Loucy (cell line): ENCODE measurements at regions not wholly inside any gene's neighbourhood (a gene's known extent, or its start where the extent isn't known, plus 50 kb on each side); places are given as distances from the start of the nearest gene placed in this dataset.

Source experiments
- EZH2phosphoT487 ChIP-seq: fragments of 200-600 bp; IDR thresholded peaks from 2 replicates; pipeline ENCODE4 v1.6.1; 2018; ENCODE audit warnings: antibody characterized with exemption, mild to moderate bottlenecking, moderate library complexity, borderline replicate concordance
- TF ChIP-seq, protein P1 (sequence below): fragments of 200-600 bp; sonication (generic); conservative IDR thresholded peaks from 2 replicates; pipeline ENCODE4 v1.5.1; 2014; ENCODE audit warnings: mild to moderate bottlenecking, antibody characterized with exemption, low read length

DNA sequence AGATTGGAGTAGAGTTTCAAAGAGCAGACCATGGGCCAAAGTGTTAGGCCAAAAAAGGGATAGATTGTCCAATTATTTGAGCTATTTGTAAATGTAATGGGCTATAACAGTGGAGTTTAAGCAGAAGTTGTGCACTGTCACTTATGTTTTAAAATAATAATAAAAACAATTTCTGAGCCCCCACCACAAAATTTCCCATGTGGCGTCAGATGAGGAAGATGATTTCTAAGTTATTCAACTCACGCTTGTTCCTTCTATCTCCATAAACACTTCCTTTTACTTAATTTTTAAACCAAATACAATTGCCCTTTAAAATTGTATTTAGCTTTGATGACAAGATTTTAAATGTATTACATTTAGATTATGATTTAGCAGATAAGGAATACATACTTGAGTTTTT lies 330.0 kb downstream of the PTPRC start:
- no peak for TF ChIP-seq EZH2phosphoT487
- TF ChIP-seq, protein P1, sequence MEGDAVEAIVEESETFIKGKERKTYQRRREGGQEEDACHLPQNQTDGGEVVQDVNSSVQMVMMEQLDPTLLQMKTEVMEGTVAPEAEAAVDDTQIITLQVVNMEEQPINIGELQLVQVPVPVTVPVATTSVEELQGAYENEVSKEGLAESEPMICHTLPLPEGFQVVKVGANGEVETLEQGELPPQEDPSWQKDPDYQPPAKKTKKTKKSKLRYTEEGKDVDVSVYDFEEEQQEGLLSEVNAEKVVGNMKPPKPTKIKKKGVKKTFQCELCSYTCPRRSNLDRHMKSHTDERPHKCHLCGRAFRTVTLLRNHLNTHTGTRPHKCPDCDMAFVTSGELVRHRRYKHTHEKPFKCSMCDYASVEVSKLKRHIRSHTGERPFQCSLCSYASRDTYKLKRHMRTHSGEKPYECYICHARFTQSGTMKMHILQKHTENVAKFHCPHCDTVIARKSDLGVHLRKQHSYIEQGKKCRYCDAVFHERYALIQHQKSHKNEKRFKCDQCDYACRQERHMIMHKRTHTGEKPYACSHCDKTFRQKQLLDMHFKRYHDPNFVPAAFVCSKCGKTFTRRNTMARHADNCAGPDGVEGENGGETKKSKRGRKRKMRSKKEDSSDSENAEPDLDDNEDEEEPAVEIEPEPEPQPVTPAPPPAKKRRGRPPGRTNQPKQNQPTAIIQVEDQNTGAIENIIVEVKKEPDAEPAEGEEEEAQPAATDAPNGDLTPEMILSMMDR: no peak
